GM12878 (cell line): ENCODE measurements at regions not wholly inside any gene's neighbourhood (a gene's known extent, or its start where the extent isn't known, plus 50 kb on each side); places are given as distances from the start of the nearest gene placed in this dataset.

Source experiments
- ATAC-seq: fragments of 200-7000 bp; cut with Tn5 transposase; 3 replicates; pipeline ENCODE4 v1.9.1; 2020; ENCODE audit warnings: mild to moderate bottlenecking, moderate library complexity
- BruUV-seq: library from RNA; stranded (reverse); fragments of 400-500 nt; replicated peaks from 2 replicates; lab custom pipeline; 2021; lab: Mats Ljungman, UMichigan
- CTCF ChIA-PET: fragments of 300-600 bp; sonication (Branson Sonifier 250); formaldehyde crosslinking; extraction: SDS; loops from one replicate; lab custom pipeline; 2021; ENCODE audit warnings: inconsistent platforms; lab: Yijun Ruan, JAX
- POLR2A ChIA-PET: fragments of 350-600 bp; formaldehyde crosslinking; extraction: SDS; loops from one replicate; lab custom pipeline; 2021; ENCODE audit warnings: inconsistent platforms; lab: Charles Lee
- RAD21 ChIA-PET: fragments of 300-600 bp; sonication (Branson Sonifier 250); formaldehyde crosslinking; loops from one replicate; lab custom pipeline; 2023; ENCODE audit warnings: antibody characterized with exemption; ENCODE audit not compliant: unreplicated experiment; lab: Charles Lee
- SMC1A ChIA-PET: fragments of 300-600 bp; sonication (Branson Sonifier 250); formaldehyde crosslinking; loops from one replicate; lab custom pipeline; 2023; ENCODE audit not compliant: unreplicated experiment, uncharacterized antibody; lab: Charles Lee
- DNase-seq: peaks from one replicate; pipeline ENCODE4 v3.0.0-alpha.2; 2011; ENCODE audit warnings: low read depth, low spot score
- FAIRE-seq: peaks from 3 replicates; lab custom pipeline; 2011; peaks lifted over from hg19 to GRCh38; lab: Jason Lieb, UNC
- H2AFZ ChIP-seq: 2 replicates; pipeline ENCODE4 v1.6.0; 2011; ENCODE audit warnings: low read depth, low read length, control low read depth; ENCODE audit not compliant: control insufficient read depth
- H3K27ac ChIP-seq: 2 replicates; pipeline ENCODE4 v1.5.1; 2011; ENCODE audit warnings: control low read depth; ENCODE audit not compliant: control insufficient read depth, insufficient read depth
- H3K27me3 ChIP-seq, 2 experiments: replicated peaks in 1 of 2; 2 replicates each; pipeline versions ENCODE4 v1.6.0 to v1.6.1; 2011; ENCODE audit warnings: low read length in 1 of 2; ENCODE audit not compliant: control insufficient read depth in 2 of 2, insufficient read depth in 2 of 2
- H3K36me3 ChIP-seq, 2 experiments: 2 replicates each; pipeline ENCODE4 v1.5.1; 2011; ENCODE audit warnings: low read length in 1 of 2; ENCODE audit not compliant: control insufficient read depth in 2 of 2, insufficient read depth in 2 of 2
- H3K4me1 ChIP-seq: 2 replicates; pipeline ENCODE4 v1.6.1; 2011; ENCODE audit warnings: mild to moderate bottlenecking, low read length, moderate library complexity, mixed read lengths; ENCODE audit not compliant: control insufficient read depth, insufficient read depth
- H3K4me2 ChIP-seq: 2 replicates; pipeline ENCODE4 v1.6.0; 2011; ENCODE audit warnings: control low read depth; ENCODE audit not compliant: control insufficient read depth, insufficient read depth
- H3K4me3 ChIP-seq: fragments of 200-600 bp; sonication (generic); 2 replicates; pipeline ENCODE4 v1.5.1; 2016
- H3K79me2 ChIP-seq: 2 replicates; pipeline ENCODE4 v1.6.0; 2011; ENCODE audit warnings: low read length; ENCODE audit not compliant: control insufficient read depth, insufficient read depth
- H3K9ac ChIP-seq: 2 replicates; pipeline ENCODE4 v1.8.0; 2011; ENCODE audit warnings: low read length, control low read depth, mixed read lengths; ENCODE audit not compliant: control insufficient read depth, insufficient read depth
- H3K9me3 ChIP-seq: replicated peaks from 3 replicates; pipeline ENCODE4 v1.5.1; 2011; ENCODE audit warnings: mild to moderate bottlenecking, low read length; ENCODE audit not compliant: control insufficient read depth, insufficient read depth
- H4K20me1 ChIP-seq: 2 replicates; pipeline ENCODE4 v1.6.0; 2011; ENCODE audit not compliant: control insufficient read depth, insufficient read depth
- CHD4 ChIP-seq: fragments of 200-600 bp; sonication (generic); IDR thresholded peaks from 2 replicates; pipeline ENCODE4 v1.6.1; 2016; ENCODE audit warnings: mild to moderate bottlenecking
- EED ChIP-seq: sonication (generic); IDR thresholded peaks from 2 replicates; pipeline ENCODE4 v1.6.1; 2016; ENCODE audit warnings: antibody characterized with exemption, low read depth
- EGR1 ChIP-seq, 2 experiments: IDR thresholded peaks; 1 replicate in 1 of 2; 2 replicates in 1 of 2; pipeline ENCODE4 v1.6.1; 2011 to 2012; ENCODE audit warnings: low read depth in 2 of 2, low read length in 2 of 2, borderline replicate concordance in 1 of 2, mild to moderate bottlenecking in 1 of 2, moderate library complexity in 1 of 2
- EZH2 ChIP-seq: IDR thresholded peaks from 2 replicates; pipeline ENCODE4 v1.6.1; 2012; ENCODE audit warnings: low read depth, mild to moderate bottlenecking, control low read depth, inconsistent platforms, low read length, borderline replicate concordance; ENCODE audit not compliant: control insufficient read depth
- IKZF1 ChIP-seq: fragments of 450-650 bp; conservative IDR thresholded peaks from 2 replicates; pipeline ENCODE4 v1.6.1; 2017; ENCODE audit warnings: antibody characterized with exemption, mild to moderate bottlenecking
- JUND ChIP-seq: IDR thresholded peaks from 2 replicates; pipeline ENCODE4 v1.6.1; 2012; ENCODE audit warnings: low read depth, mild to moderate bottlenecking, low read length, improper control_type of control experiment, moderate library complexity
- KLF5 ChIP-seq: fragments of 450-650 bp; IDR thresholded peaks from 2 replicates; pipeline ENCODE4 v1.6.1; 2014; ENCODE audit warnings: mild to moderate bottlenecking; ENCODE audit not compliant: partially characterized antibody
- MAX ChIP-seq: IDR thresholded peaks from 2 replicates; pipeline ENCODE4 v1.6.1; 2012; ENCODE audit warnings: low read depth, low read length, improper control_type of control experiment
- MYB ChIP-seq: fragments of 150-350 bp; IDR thresholded peaks from 2 replicates; pipeline ENCODE4 v1.6.1; 2014; ENCODE audit warnings: mild to moderate bottlenecking, low read depth, low read length, borderline replicate concordance
- NFIC ChIP-seq: IDR thresholded peaks from 2 replicates; pipeline ENCODE4 v1.6.1; 2012; ENCODE audit warnings: low read depth, mild to moderate bottlenecking, inconsistent platforms, low read length, moderate library complexity
- NFXL1 ChIP-seq: fragments of 450-650 bp; IDR thresholded peaks from 2 replicates; pipeline ENCODE4 v1.6.1; 2017; ENCODE audit warnings: antibody characterized with exemption, mild to moderate bottlenecking, borderline replicate concordance
- PAX5 ChIP-seq: IDR thresholded peaks from 2 replicates; pipeline ENCODE4 v1.6.1; 2011; ENCODE audit warnings: low read depth, low read length, borderline replicate concordance
- PKNOX1 ChIP-seq: fragments of 450-650 bp; IDR thresholded peaks from 2 replicates; pipeline ENCODE4 v1.6.1; 2016; ENCODE audit warnings: mild to moderate bottlenecking
- POLR2AphosphoS5 ChIP-seq: IDR thresholded peaks from 2 replicates; pipeline ENCODE4 v1.6.1; 2011; ENCODE audit warnings: mild to moderate bottlenecking, low read length, inconsistent platforms
- RELA ChIP-seq: fragments of 450-650 bp; IDR thresholded peaks from 2 replicates; pipeline ENCODE4 v1.8.0; 2014; ENCODE audit warnings: borderline replicate concordance; ENCODE audit not compliant: partially characterized antibody
- SPI1 ChIP-seq: IDR thresholded peaks from 2 replicates; pipeline ENCODE4 v1.6.1; 2011; ENCODE audit warnings: low read depth, mild to moderate bottlenecking, low read length, moderate library complexity, borderline replicate concordance; ENCODE audit not compliant: insufficient read depth
- TBL1XR1 ChIP-seq: IDR thresholded peaks from 2 replicates; pipeline ENCODE4 v1.6.1; 2012; ENCODE audit warnings: low read depth, low read length, improper control_type of control experiment
- USF2 ChIP-seq: IDR thresholded peaks from 2 replicates; pipeline ENCODE4 v1.6.1; 2011; ENCODE audit warnings: low read depth, low read length, improper control_type of control experiment, borderline replicate concordance
- WGBS: methylation state at CpG from one replicate; pipeline ENCODE4 v1.1.6; 2016; ENCODE audit warnings: low lambda C conversion rate; ENCODE audit not compliant: insufficient replicate concordance, insufficient coverage; ENCODE audit errors: missing lambda C conversion rate; 5-methylcytosine and 5-hydroxymethylcytosine counted together
- in situ Hi-C: fragments of 300-500 bp; cut with MboI; formaldehyde crosslinking; loops from 9 replicates; pipeline ENCODE4 v1.14.3; 2018; ENCODE audit warnings: mixed read lengths
- intact Hi-C: fragments of 100-400 bp; cut with micrococcal nuclease; formaldehyde crosslinking; loops from one replicate; pipeline ENCODE4 v1.14.2; 2022; ENCODE audit not compliant: unreplicated experiment

- TF ChIP-seq PKNOX1 (peak; percentile 92), EGR1 (IDR thresholded peaks at IDR 0.05; ENCODE audit: borderline replicate concordance in 1 of 2, low read depth in 2 of 2, low read length in 2 of 2) (no peak), IKZF1 (peak; percentile 95), NFIC (0 out of 2 replicates have a peak, but pooled peaks have one; percentile 44), MYB (no peak)
Observed at GRCh38 chr6:45741437-45742171, 274.1 kb downstream of the CLIC5 start (continued).

GRCh38 chr6:45739058-45739457 is 276.6 kb downstream of the CLIC5 start:
- BruUV-seq: no TSS peak
- Histone ChIP-seq H3K4me1 (peaks cover 20% of the 10 kb centered on the region), H3K79me2 (no peaks in the 10 kb centered on the region), H3K27ac (no peak overlapping the region), H3K27me3 (no peaks in the 10 kb centered on the region; a peak in 1 of 4 replicates), H3K36me3 (no peaks in the 10 kb centered on the region), H3K4me2 (no peak overlapping the region), H3K9ac (no peak overlapping the region), H3K9me3 (no peaks in the 10 kb centered on the region), H2AFZ (no peak overlapping the region), H4K20me1 (no peaks in the 10 kb centered on the region), H3K4me3 (no peak overlapping the region)
- intact Hi-C loops: no loop called here
- DNase-seq (no peak), ATAC-seq (no peak), FAIRE-seq (no peak)
- ChIA-PET SMC1A (interaction anchor here (1.0 kb wide), 1 partner anchor 183 kb away, joined by 4 read pairs; no protein-coding TSS in a partner anchor), POLR2A (no interaction called here), CTCF (no interaction called here), RAD21 (no interaction called here)
- in situ Hi-C loops: no loop called here
- WGBS: 85% methylated on average over 3 of the region's 3 CpGs
- TF ChIP-seq JUND (no peak), TBL1XR1 (no peak), USF2 (no peak), EED (no peak), NFXL1 (no peak), KLF5 (no peak), EZH2 (no peak), SPI1 (no peak), MAX (no peak), CHD4 (no peak), IKZF1 (no peak), PAX5 (no peak), RELA (no peak), POLR2AphosphoS5 (no peak)
